HG03108 (cell line): ENCODE measurements at regions not wholly inside any gene's neighbourhood (a gene's known extent, or its start where the extent isn't known, plus 50 kb on each side); places are given as distances from the start of the nearest gene placed in this dataset.

Source experiments
- ATAC-seq: cut with Tn5 transposase; IDR thresholded peaks from one replicate; pipeline ENCODE4 v1.9.1; 2021; ENCODE audit warnings: moderate library complexity; ENCODE audit not compliant: unreplicated experiment

- no peak for ATAC-seq
These were observed 695.8 kb upstream of the EYS start for GRCh38 chr6:66402873-66403272.

- ATAC-seq: no peak
These were observed 689.5 kb upstream of the EYS start for GRCh38 chr6:66396549-66396948.

DNA sequence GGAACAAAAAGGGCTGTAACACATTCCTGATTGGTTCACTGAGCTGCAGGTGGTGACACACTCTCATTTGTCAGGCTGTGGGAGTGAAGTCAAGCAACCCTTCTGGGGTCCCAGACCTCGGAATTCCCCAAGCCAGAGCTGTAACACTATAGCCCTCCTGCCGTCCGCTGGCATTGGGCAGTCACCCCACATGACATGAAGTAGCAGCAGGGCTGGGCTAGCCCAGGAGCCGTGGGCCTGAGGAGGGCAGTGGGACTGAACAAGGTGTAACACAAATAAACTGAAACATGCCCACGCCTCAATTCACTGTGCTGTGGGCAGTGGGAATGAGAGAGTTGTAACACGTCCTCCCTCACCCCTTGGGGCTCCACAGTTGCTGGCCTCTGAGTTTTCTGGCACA is 689.1 kb upstream of the EYS start:
- ATAC-seq: no peak

DNA sequence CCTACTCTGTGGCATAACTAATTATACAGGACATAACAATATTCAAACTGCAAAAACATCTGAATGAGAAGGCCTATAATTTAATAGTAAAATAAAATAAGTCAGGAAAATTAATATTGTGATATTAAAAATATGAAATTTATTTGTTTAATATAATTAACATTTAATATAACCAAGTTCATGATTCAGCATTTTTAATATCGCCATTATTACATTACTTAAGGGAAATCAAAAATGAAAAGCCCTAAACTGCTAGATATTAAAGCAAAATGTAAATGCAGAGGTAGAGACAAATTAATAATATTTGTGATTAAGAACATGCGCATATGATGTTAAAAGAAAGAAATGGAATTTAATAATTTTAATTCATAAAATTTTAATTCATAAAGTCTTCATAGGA is 683.4 kb upstream of the EYS start:
- ATAC-seq: no peak

- ATAC-seq: no peak
These were observed 669.0 kb upstream of the EYS start for GRCh38 chr6:66376001-66376400.

GRCh38 chr6:66369407-66369806 is 662.4 kb upstream of the EYS start:
- ATAC-seq: no peak

- no peak for ATAC-seq
These were observed 655.9 kb upstream of the EYS start for GRCh38 chr6:66362888-66363287.

DNA sequence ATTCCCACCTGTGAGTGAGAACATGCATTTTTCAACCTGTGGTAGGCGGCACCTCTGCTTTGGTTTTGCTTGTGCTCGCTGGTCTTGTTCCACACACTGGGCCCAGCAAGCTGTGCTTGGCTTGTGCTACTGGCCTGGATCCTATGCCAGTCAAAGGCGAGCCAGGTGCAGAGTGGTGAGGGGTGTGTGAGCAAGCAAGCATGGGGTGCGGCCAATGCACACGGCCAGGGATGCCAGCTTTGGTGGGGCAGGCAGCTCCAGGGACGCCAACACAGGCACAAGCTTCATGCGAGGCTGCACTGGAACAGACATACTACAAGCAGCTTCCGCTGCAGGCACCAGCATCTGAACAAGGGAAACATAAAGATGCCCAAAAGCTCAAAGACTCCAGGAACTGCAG is 654.9 kb upstream of the EYS start:
- ATAC-seq: no peak

- no peak for ATAC-seq
These were observed 650.8 kb upstream of the EYS start for GRCh38 chr6:66357781-66358180.

DNA sequence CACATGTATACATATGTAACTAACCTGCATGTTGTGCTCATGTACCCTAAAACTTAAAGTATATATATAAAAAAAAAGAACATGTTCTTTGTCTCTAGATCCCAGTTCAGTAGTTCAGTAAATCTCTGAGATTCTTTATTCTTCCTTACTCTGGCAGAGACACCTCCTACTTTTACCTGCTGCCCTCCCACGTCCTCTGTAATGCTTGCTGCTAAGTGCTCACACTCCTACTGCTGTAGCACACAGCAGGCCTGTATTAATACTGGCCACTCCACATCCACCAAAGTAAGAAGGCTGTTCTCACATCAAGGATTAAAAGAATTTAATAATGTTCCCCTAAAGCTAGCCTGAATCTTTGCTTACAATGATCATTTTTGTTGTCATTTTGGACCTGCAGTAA is 648.4 kb upstream of the EYS start:
- no peak for ATAC-seq

DNA sequence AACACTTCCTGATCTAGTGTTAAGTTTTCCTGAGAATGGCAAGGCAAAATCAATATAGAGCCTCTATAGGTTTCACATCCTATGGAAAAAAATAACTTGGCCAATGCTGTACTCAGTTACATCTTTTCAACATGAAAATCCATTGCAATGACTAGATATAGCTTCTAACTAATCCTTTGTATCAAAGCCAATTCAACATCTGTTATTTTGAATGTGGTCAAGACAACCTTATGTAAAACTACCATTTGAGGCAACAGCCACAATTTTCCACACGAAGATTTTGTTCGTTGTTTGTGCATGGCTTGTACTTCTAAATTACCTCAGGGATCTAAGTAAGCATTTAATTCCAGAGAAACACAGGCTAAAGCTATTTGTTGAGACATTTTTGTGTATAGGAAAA is 637.8 kb upstream of the EYS start:
- no peak for ATAC-seq

- no peak for ATAC-seq
These were observed 633.7 kb upstream of the EYS start for GRCh38 chr6:66340736-66341135.

- no peak for ATAC-seq
These were observed 629.1 kb upstream of the EYS start for GRCh38 chr6:66336176-66336575.

GRCh38 chr6:66328200-66328599 is 621.2 kb upstream of the EYS start:
- no peak for ATAC-seq

GRCh38 chr6:66326228-66326627 is 619.2 kb upstream of the EYS start:
- no peak for ATAC-seq

DNA sequence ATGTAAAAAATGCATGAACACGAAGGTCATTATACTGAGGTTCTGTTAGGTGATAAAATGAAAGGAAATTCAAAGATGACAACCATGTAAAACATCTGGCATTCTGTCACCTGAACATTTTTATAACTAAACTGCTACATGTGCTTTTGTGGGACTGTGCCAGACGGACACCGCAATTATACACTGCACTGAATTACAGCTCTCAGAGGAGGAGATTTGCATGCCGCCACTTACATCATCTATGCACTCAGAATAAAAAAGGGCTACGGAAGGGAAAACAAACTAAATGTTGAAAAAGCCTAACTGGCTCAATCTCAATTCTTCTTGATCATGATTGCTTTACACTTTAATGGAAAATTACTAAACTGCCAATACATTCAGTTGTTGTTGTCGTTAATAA is 614.0 kb upstream of the EYS start:
- ATAC-seq: no peak

DNA sequence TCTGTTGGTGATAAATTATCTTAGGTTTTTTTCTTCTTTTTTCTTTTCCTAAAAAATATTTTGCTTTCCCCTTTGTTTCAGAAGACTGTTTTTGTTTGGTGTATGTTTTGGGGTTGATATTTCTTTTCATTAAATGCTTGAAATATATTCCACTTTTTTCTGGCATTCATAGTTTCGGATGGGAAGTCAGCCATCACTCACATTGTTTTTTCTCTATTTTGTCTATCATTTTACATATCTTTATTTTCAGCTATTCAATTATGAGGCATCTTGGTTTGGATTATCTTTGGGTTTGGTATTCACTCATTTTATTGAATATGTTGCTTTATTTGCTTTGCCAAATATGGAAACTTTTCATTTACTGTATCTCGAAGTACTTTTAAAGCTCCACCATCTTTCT is 600.5 kb upstream of the EYS start:
- ATAC-seq: no peak

DNA sequence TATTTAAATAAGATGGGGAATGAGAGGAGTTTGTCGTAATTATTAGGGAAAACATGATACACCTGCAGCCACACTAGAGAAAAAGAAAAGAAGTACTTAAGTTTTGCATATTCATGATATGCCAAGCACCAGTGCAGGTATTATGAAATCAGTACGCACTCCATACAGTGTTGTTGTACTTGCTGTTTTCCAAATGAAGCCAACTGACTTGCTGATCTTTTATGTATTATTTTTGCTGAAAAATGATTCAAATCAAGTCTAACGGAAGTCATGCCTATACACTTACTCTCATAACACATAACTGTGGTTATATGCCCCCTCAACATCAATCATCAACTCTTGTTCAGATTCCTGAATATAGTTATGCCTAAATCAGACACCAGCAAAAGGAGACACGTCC is 584.9 kb upstream of the EYS start:
- no peak for ATAC-seq

DNA sequence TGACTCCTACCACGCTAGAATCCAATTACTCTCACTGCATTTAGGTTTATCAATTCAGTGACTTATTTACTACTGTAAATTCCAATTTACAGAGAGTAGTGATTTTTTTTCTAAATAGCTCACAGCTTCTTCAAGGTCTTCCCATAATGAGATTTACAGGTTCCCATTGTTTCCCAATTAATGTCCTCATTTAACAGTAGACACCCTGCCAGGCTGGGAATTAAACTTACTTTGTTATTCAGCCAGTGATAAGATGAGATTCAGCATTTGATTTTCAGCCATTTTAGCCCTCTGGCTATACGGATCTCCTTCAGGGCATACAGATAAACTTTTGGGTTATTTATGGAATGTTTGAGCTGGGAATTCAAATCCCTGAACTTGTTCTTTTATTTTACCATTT is 582.9 kb upstream of the EYS start:
- no peak for ATAC-seq

DNA sequence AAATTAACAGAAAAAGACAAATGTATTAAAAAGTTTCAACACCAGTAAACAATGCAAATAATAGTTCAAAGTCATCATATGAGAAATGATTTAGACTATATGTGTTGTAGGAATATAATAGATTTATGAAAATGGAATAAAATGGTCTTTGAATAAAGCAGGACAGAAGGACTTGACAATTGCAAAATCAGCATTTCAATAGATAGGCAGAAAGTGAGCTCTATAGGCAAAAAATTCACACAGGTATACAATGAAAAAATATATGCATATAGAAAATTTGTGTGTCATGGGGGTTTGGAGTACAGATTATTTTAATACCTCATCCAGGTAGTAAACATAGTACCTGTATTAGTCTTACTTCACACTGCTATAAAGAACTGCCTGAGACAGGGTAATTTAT is 571.1 kb upstream of the EYS start:
- no peak for ATAC-seq

- no peak for ATAC-seq
These were observed 570.4 kb upstream of the EYS start for GRCh38 chr6:66277400-66277799.

GRCh38 chr6:66265737-66266136 is 558.7 kb upstream of the EYS start:
- ATAC-seq: no peak

GRCh38 chr6:66264376-66264775 is 557.4 kb upstream of the EYS start:
- no peak for ATAC-seq
